GM10248 (cell line): ENCODE measurements at regions not wholly inside any gene's neighbourhood (a gene's known extent, or its start where the extent isn't known, plus 50 kb on each side); places are given as distances from the start of the nearest gene placed in this dataset.

Experiments used
- CTCF ChIA-PET: fragments of 300-600 bp; sonication (Branson Sonifier 250); formaldehyde crosslinking; extraction: SDS; loops from one replicate; lab custom pipeline; 2021; ENCODE audit warnings: antibody characterized with exemption; lab: Yijun Ruan, JAX
- POLR2A ChIA-PET: fragments of 350-650 bp; sonication (Branson Sonifier 250); formaldehyde crosslinking; extraction: SDS; loops from one replicate; lab custom pipeline; 2020; ENCODE audit warnings: antibody characterized with exemption; lab: Yijun Ruan, JAX
- DNase-seq: peaks from one replicate; pipeline ENCODE4 v3.0.0; 2012; ENCODE audit errors: extremely low spot score
- CTCF ChIP-seq: IDR thresholded peaks from 2 replicates; pipeline ENCODE4 v1.5.1; 2012; ENCODE audit warnings: mild to moderate bottlenecking, low read depth; ENCODE audit errors: extremely low read depth, missing control alignments, control extremely low read depth

GRCh38 chr2:51846018-51846417, 814.1 kb upstream of the NRXN1 start:
- no peak for TF ChIP-seq CTCF
- ChIA-PET CTCF (no interaction called here), POLR2A (no interaction called here)
- no peak for DNase-seq

- no peak for DNase-seq
- ChIA-PET CTCF (no interaction called here), POLR2A (no interaction called here)
- no peak for TF ChIP-seq CTCF
These were observed 812.7 kb upstream of the NRXN1 start for GRCh38 chr2:51844596-51844995.

- TF ChIP-seq CTCF: no peak
- ChIA-PET CTCF (no interaction called here), POLR2A (no interaction called here)
These were observed 797.5 kb upstream of the NRXN1 start for GRCh38 chr2:51829477-51829876.

GRCh38 chr2:51825823-51826222, 793.9 kb upstream of the NRXN1 start:
- POLR2A ChIA-PET: no interaction called here
- CTCF ChIA-PET: interaction anchor here (1.3 kb wide), 2 partner anchors 30 to 58 kb away, joined by 3 read pairs; no protein-coding TSS in a partner anchor
- DNase-seq: no peak
- no peak for TF ChIP-seq CTCF

More at GRCh38 chr2:51829477-51829876, 797.5 kb upstream of the NRXN1 start:
- no peak for DNase-seq

- no peak for DNase-seq
- no peak for TF ChIP-seq CTCF
- POLR2A ChIA-PET: no interaction called here
- CTCF ChIA-PET: no interaction called here
These were observed 781.3 kb upstream of the NRXN1 start for GRCh38 chr2:51813247-51813646.

- CTCF ChIA-PET: no interaction called here
- no peak for DNase-seq
- POLR2A ChIA-PET: no interaction called here
- TF ChIP-seq CTCF: no peak
These were observed 780.4 kb upstream of the NRXN1 start for GRCh38 chr2:51812138-51812866.
